ENCODE measurements at regions not wholly inside any gene's neighbourhood (a gene's known extent, or its start where the extent isn't known, plus 50 kb on each side); places are given as distances from the start of the nearest gene placed in this dataset.

DNA sequence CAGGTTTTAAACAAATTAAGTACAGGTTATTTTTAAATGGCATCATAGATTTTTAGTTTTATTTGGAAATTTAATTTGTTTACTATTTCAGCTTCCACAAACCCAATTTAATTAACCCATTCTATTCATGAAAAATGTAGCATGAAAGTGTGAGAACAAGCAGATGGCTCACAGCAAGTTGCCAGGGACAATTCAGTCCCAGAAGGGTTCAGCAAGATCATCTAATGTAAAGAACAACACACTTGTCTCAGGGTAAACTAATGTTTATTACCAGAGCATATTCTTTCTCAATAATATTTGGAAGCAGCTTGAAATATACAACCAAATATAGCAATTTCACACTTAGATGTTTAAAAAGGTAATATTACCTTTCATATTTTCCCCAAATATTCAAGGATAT lies 166.9 kb upstream of the SLC13A1 start:
- Histone ChIP-seq H3K36me3 (ENCODE audit: control insufficient read depth in 4 of 4, insufficient read depth in 4 of 4, low read length in 4 of 4) (no peaks in the 10 kb centered on the region), H3K4me1 (ENCODE audit: control insufficient read depth in 5 of 5, insufficient read depth in 5 of 5, low read length in 5 of 5) (no peaks in the 10 kb centered on the region), H3K9ac (ENCODE audit: insufficient read depth in 1 of 2, low read length in 2 of 2) (no peak overlapping the region), H3K27ac (ENCODE audit: low read depth in 1 of 2, low read length in 1 of 2) (no peak overlapping the region), H3K9me3 (ENCODE audit: control insufficient read depth in 4 of 4, insufficient read depth in 3 of 4, low read length in 3 of 4) (no peaks in the 10 kb centered on the region), H3K27me3 (ENCODE audit: control insufficient read depth in 3 of 3, insufficient read depth in 3 of 3, low read length in 2 of 3) (no peaks in the 10 kb centered on the region), H3K4me3 (no peak overlapping the region)
- DNase-seq (no peak), ATAC-seq (ENCODE audit: insufficient read depth, low FRiP score) (no peak)
- TF ChIP-seq, protein P1, sequence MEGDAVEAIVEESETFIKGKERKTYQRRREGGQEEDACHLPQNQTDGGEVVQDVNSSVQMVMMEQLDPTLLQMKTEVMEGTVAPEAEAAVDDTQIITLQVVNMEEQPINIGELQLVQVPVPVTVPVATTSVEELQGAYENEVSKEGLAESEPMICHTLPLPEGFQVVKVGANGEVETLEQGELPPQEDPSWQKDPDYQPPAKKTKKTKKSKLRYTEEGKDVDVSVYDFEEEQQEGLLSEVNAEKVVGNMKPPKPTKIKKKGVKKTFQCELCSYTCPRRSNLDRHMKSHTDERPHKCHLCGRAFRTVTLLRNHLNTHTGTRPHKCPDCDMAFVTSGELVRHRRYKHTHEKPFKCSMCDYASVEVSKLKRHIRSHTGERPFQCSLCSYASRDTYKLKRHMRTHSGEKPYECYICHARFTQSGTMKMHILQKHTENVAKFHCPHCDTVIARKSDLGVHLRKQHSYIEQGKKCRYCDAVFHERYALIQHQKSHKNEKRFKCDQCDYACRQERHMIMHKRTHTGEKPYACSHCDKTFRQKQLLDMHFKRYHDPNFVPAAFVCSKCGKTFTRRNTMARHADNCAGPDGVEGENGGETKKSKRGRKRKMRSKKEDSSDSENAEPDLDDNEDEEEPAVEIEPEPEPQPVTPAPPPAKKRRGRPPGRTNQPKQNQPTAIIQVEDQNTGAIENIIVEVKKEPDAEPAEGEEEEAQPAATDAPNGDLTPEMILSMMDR (IDR thresholded peaks at IDR 0.05; ENCODE audit: control extremely low read depth, extremely low read depth), result no peak

DNA sequence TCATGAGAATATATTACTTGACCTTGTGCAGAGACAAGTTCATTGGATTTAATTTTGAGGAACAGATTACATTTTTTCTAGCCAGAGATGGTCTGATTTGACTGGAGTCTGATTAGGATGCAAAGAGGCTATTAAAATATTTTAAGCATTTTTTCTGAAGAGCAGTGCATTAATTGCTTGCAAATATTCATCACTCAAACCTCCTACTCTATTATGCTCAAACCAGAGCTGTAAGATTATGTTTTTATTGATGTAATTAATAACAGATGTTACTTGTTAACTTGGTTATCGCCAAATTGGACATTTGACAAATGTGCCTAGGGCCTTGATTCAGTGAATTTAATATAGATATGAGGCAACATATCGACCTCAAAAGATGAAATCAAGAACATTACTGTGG lies 160.9 kb upstream of the SLC13A1 start:
- Histone ChIP-seq H3K36me3 (ENCODE audit: control insufficient read depth in 4 of 4, insufficient read depth in 4 of 4, low read length in 4 of 4) (no peaks in the 10 kb centered on the region), H3K27me3 (ENCODE audit: control insufficient read depth in 3 of 3, insufficient read depth in 3 of 3, low read length in 2 of 3) (no peaks in the 10 kb centered on the region), H3K4me3 (no peak overlapping the region), H3K9ac (ENCODE audit: insufficient read depth in 1 of 2, low read length in 2 of 2) (no peak overlapping the region), H3K4me1 (ENCODE audit: control insufficient read depth in 5 of 5, insufficient read depth in 5 of 5, low read length in 5 of 5) (no peaks in the 10 kb centered on the region), H3K9me3 (ENCODE audit: control insufficient read depth in 4 of 4, insufficient read depth in 3 of 4, low read length in 3 of 4) (no peaks in the 10 kb centered on the region), H3K27ac (ENCODE audit: low read depth in 1 of 2, low read length in 1 of 2) (no peak overlapping the region)
- 75 to 83% methylated on average over 2 of the region's 2 CpGs for WGBS, 2 donors
- DNase-seq, result no peak
- ATAC-seq (ENCODE audit: insufficient read depth, low FRiP score), result no peak
- TF ChIP-seq, protein P1 (IDR thresholded peaks at IDR 0.05; ENCODE audit: control extremely low read depth, extremely low read depth), result no peak

DNA sequence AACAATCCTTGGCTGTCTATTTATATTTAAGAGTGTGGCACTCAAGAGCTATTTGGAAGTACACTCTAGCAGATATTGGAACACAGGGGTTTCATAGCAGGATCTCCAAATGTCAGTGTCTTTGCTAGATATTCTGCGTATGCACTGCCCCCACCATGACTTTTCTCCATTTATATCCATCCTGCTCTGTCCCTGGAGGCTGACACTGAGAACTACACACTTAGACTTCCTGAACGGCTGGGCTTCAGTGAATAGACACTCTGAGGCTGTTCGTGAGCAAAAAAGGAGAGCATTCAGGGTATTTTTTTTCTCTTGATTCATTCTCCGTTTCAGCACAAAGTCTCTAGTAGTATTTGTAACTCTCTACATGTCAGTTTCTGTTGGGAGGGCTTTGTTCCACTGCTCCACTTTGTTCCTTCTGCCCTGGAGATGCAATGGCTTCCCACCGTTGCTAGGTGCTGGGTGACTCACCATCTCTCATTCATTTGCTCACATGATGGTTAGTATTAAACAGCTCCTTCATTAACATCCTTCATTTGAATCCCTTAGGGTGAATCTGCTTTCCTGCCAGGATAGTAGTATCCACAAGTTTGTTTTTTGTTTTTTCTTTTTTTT lies 155.9 kb upstream of the SLC13A1 start:
- Histone ChIP-seq H3K9me3 (ENCODE audit: control insufficient read depth in 4 of 4, insufficient read depth in 3 of 4, low read length in 3 of 4) (no peaks in the 10 kb centered on the region), H3K27ac (ENCODE audit: low read depth in 1 of 2, low read length in 1 of 2) (no peak overlapping the region), H3K27me3 (ENCODE audit: control insufficient read depth in 3 of 3, insufficient read depth in 3 of 3, low read length in 2 of 3) (no peaks in the 10 kb centered on the region), H3K4me1 (ENCODE audit: control insufficient read depth in 5 of 5, insufficient read depth in 5 of 5, low read length in 5 of 5) (no peaks in the 10 kb centered on the region), H3K9ac (ENCODE audit: insufficient read depth in 1 of 2, low read length in 2 of 2) (no peak overlapping the region), H3K36me3 (ENCODE audit: control insufficient read depth in 4 of 4, insufficient read depth in 4 of 4, low read length in 4 of 4) (no peaks in the 10 kb centered on the region), H3K4me3 (no peak overlapping the region)
- 79 to 82% methylated on average over 5 of the region's 5 CpGs for WGBS, 2 donors
- TF ChIP-seq, protein P1 (IDR thresholded peaks at IDR 0.05; ENCODE audit: control extremely low read depth, extremely low read depth), result no peak
- ATAC-seq (ENCODE audit: insufficient read depth, low FRiP score) (no peak), DNase-seq (no peak)

DNA sequence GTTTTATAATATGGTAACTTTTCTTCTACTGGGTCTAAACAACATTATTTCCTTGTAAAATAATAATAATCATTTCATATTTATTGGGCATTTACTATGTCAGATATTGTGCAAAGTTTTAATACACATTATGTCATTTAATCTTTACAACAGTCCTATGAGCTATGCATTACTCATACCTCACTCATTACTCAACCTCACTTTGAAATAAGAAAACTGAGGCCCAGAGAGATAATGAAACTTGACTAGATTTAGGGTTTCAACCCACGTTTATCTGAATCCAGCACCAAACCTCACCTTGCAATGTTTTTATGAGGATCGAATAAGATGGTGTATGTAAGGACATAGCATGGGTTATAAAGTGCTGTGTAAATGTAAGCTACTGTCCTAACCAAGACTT lies 153.2 kb upstream of the SLC13A1 start:
- no peaks in the 10 kb centered on the region for H3K9me3 ChIP-seq (ENCODE audit: control insufficient read depth in 4 of 4, insufficient read depth in 3 of 4, low read length in 3 of 4)
- H3K36me3 ChIP-seq (ENCODE audit: control insufficient read depth in 4 of 4, insufficient read depth in 4 of 4, low read length in 4 of 4), result no peaks in the 10 kb centered on the region
- DNase-seq (no peak), ATAC-seq (ENCODE audit: insufficient read depth, low FRiP score) (no peak)
- H3K27ac ChIP-seq (ENCODE audit: low read depth in 1 of 2, low read length in 1 of 2), result no peak overlapping the region
- H3K4me1 ChIP-seq (ENCODE audit: control insufficient read depth in 5 of 5, insufficient read depth in 5 of 5, low read length in 5 of 5), result no peaks in the 10 kb centered on the region
- H3K9ac ChIP-seq (ENCODE audit: insufficient read depth in 1 of 2, low read length in 2 of 2), result no peak overlapping the region
- no peaks in the 10 kb centered on the region for H3K27me3 ChIP-seq (ENCODE audit: control insufficient read depth in 3 of 3, insufficient read depth in 3 of 3, low read length in 2 of 3)
- TF ChIP-seq, protein P1 (IDR thresholded peaks at IDR 0.05; ENCODE audit: control extremely low read depth, extremely low read depth), result no peak
- no peak overlapping the region for H3K4me3 ChIP-seq
- WGBS, 2 donors, result 72 to 75% methylated on average over 2 of the region's 2 CpGs

All from lung (tissue), 11 donors.